GM12873 (cell line): ENCODE measurements at regions not wholly inside any gene's neighbourhood (a gene's known extent, or its start where the extent isn't known, plus 50 kb on each side); places are given as distances from the start of the nearest gene placed in this dataset.

Experiments
- CTCF ChIP-seq: IDR thresholded peaks from 2 replicates; pipeline ENCODE4 v1.5.1; 2012; ENCODE audit warnings: low read depth, mild to moderate bottlenecking, moderate library complexity, low read length, control low read depth; ENCODE audit not compliant: insufficient read depth; ENCODE audit errors: missing control alignments

- TF ChIP-seq CTCF: no peak
These were observed 123.5 kb upstream of the KITLG start for GRCh38 chr12:88703790-88704189.

- TF ChIP-seq CTCF: no peak
These were observed 118.2 kb upstream of the KITLG start for GRCh38 chr12:88698471-88698870.

- no peak for TF ChIP-seq CTCF
These were observed 113.7 kb upstream of the KITLG start for GRCh38 chr12:88693837-88694445.

- TF ChIP-seq CTCF: no peak
These were observed 111.5 kb upstream of the KITLG start for GRCh38 chr12:88691811-88692210.

GRCh38 chr12:88684610-88685009 is 104.3 kb upstream of the KITLG start:
- TF ChIP-seq CTCF: no peak

GRCh38 chr12:88684170-88684569 is 103.9 kb upstream of the KITLG start:
- TF ChIP-seq CTCF: no peak

GRCh38 chr12:88683628-88684027 is 103.4 kb upstream of the KITLG start:
- TF ChIP-seq CTCF: no peak
